HS-27A (cell line): ENCODE measurements at regions not wholly inside any gene's neighbourhood (a gene's known extent, or its start where the extent isn't known, plus 50 kb on each side); places are given as distances from the start of the nearest gene placed in this dataset.

Source experiments
- DNase-seq: peaks from one replicate; pipeline ENCODE4 v3.0.0-alpha.2; 2012; ENCODE audit warnings: low read depth, missing footprints

GRCh38 chr7:121449329-121449728 lies 53.2 kb upstream of the FAM3C start:
- DNase-seq: no peak

- no peak for DNase-seq
Observed at GRCh38 chr7:121448429-121448828, 52.3 kb upstream of the FAM3C start.

GRCh38 chr7:121447911-121448300 lies 51.8 kb upstream of the FAM3C start:
- no peak for DNase-seq

- DNase-seq: no peak
Observed at GRCh38 chr7:121447243-121447910, 51.3 kb upstream of the FAM3C start.

- no peak for DNase-seq
Observed at GRCh38 chr7:121446526-121446925, 50.4 kb upstream of the FAM3C start.
